ENCODE measurements at regions not wholly inside any gene's neighbourhood (a gene's known extent, or its start where the extent isn't known, plus 50 kb on each side); places are given as distances from the start of the nearest gene placed in this dataset.

DNA sequence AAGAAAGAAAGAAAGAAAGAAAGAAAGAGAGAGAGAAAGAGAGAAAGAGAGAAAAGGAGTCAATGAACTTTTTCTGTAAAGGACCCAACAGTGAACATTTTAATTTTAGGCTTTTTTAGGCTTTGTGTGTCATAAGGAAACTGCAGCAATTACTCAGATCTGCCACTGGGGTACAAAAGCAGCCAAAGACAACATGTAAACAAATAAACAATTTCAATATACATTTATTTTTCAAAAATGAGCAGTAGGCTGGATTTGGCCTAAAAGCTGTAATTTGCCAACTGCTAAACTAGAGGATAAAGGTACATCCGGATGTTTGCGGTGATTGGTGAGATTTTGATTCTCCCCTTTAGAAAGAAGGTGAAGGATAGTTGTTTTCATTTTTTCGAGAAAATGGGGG, 143.6 kb downstream of the CEMIP2 start:
- intact Hi-C loops (cut with micrococcal nuclease) = loop anchor here in 1 of 2 donors (5.0 kb wide), 2 partner anchors 38 to 78 kb away; no protein-coding TSS in a partner anchor
- H3K4me1 Mint-ChIP-seq = peaks cover 0 to 21% (median 0%) of the 10 kb centered on the region in 7 donors
- ChIA-PET POLR2A (no interaction called here), CTCF (no interaction called here)
- ATAC-seq (no peak), DNase-seq (no peak)
- Histone ChIP-seq H3K4me1 (ENCODE audit: control insufficient read depth in 2 of 2, insufficient read depth in 2 of 2, low read length in 2 of 2) (no peaks in the 10 kb centered on the region), H3K9me3 (ENCODE audit: control insufficient read depth in 2 of 3, low read length in 3 of 3) (no peaks in the 10 kb centered on the region), H3K4me3 (ENCODE audit: low read length) (no peak overlapping the region), H3K27me3 (ENCODE audit: control insufficient read depth in 2 of 2, insufficient read depth in 2 of 2, low read length in 2 of 2) (no peaks in the 10 kb centered on the region), H3K27ac (ENCODE audit: low read depth, low read length) (no peak overlapping the region), H3K36me3 (ENCODE audit: control insufficient read depth in 2 of 3, insufficient read depth in 3 of 3, low read length in 3 of 3) (no peaks in the 10 kb centered on the region)
- H3K27me3 Mint-ChIP-seq = peaks cover 0 to 50% (median 0%) of the 10 kb centered on the region in 5 donors
- H3K9me3 Mint-ChIP-seq = peaks cover 0 to 1% (median 0%) of the 10 kb centered on the region in 11 donors
- H3K36me3 Mint-ChIP-seq = no peaks in the 10 kb centered on the region
- H3K27ac Mint-ChIP-seq = no peak overlapping the region
- H3K4me3 Mint-ChIP-seq = no peak overlapping the region

GRCh38 chr9:71620746-71621145, 147.6 kb downstream of the CEMIP2 start:
- intact Hi-C loops (cut with micrococcal nuclease) = no loop called here
- Mint-ChIP-seq H3K4me1 (peaks cover 0 to 5% (median 0%) of the 10 kb centered on the region in 7 donors), H3K27me3 (peaks cover 0 to 40% (median 0%) of the 10 kb centered on the region in 5 donors), H3K9me3 (peaks cover 0 to 13% (median 0%) of the 10 kb centered on the region in 11 donors), H3K36me3 (peaks cover 0 to 2% (median 0%) of the 10 kb centered on the region in 5 donors), H3K4me3 (no peak overlapping the region), H3K27ac (no peak overlapping the region)
- no peak overlapping the region for H3K27ac ChIP-seq (ENCODE audit: low read depth, low read length)
- H3K4me3 ChIP-seq (ENCODE audit: low read length) = no peak overlapping the region
- no peaks in the 10 kb centered on the region for H3K36me3 ChIP-seq (ENCODE audit: control insufficient read depth in 2 of 3, insufficient read depth in 3 of 3, low read length in 3 of 3)
- ChIA-PET POLR2A (no interaction called here), CTCF (no interaction called here)
- ATAC-seq = no peak
- H3K4me1 ChIP-seq (ENCODE audit: control insufficient read depth in 2 of 2, insufficient read depth in 2 of 2, low read length in 2 of 2) = no peaks in the 10 kb centered on the region
- H3K27me3 ChIP-seq (ENCODE audit: control insufficient read depth in 2 of 2, insufficient read depth in 2 of 2, low read length in 2 of 2) = no peaks in the 10 kb centered on the region
- H3K9me3 ChIP-seq (ENCODE audit: control insufficient read depth in 2 of 3, low read length in 3 of 3) = no peaks in the 10 kb centered on the region
- DNase-seq = no peak

DNA sequence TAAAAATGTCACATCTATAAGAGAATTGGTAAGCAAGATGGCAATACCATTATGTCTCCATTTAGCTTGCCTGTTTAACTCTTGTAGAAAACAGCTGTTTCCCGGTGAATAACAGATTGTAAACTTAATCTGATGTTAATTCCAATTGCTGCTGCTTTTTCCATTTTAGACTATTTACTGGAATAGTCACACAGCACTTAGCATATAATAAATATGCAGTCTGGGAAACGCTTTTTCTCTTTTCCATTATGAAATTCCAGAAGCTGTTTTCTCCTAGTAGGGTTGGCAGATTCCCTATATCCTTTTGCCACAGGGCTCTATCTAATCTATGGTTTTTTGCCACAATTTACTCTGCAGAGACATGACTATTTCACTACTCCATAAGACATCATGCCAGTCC, 148.0 kb downstream of the CEMIP2 start:
- Histone ChIP-seq H3K4me1 (ENCODE audit: control insufficient read depth in 2 of 2, insufficient read depth in 2 of 2, low read length in 2 of 2) (no peaks in the 10 kb centered on the region), H3K4me3 (ENCODE audit: low read length) (no peak overlapping the region), H3K9me3 (ENCODE audit: control insufficient read depth in 2 of 3, low read length in 3 of 3) (no peaks in the 10 kb centered on the region), H3K36me3 (ENCODE audit: control insufficient read depth in 2 of 3, insufficient read depth in 3 of 3, low read length in 3 of 3) (no peaks in the 10 kb centered on the region), H3K27me3 (ENCODE audit: control insufficient read depth in 2 of 2, insufficient read depth in 2 of 2, low read length in 2 of 2) (no peaks in the 10 kb centered on the region), H3K27ac (ENCODE audit: low read depth, low read length) (no peak overlapping the region)
- peaks cover 0 to 2% (median 0%) of the 10 kb centered on the region in 5 donors for H3K36me3 Mint-ChIP-seq
- no peak overlapping the region for H3K4me3 Mint-ChIP-seq
- intact Hi-C loops (cut with micrococcal nuclease) = no loop called here
- ATAC-seq = no peak
- peaks cover 0 to 5% (median 0%) of the 10 kb centered on the region in 7 donors for H3K4me1 Mint-ChIP-seq
- ChIA-PET POLR2A (no interaction called here), CTCF (no interaction called here)
- peaks cover 0 to 13% (median 0%) of the 10 kb centered on the region in 11 donors for H3K9me3 Mint-ChIP-seq
- H3K27ac Mint-ChIP-seq = no peak overlapping the region
- H3K27me3 Mint-ChIP-seq = peaks cover 0 to 37% (median 0%) of the 10 kb centered on the region in 5 donors
- DNase-seq = no peak

DNA sequence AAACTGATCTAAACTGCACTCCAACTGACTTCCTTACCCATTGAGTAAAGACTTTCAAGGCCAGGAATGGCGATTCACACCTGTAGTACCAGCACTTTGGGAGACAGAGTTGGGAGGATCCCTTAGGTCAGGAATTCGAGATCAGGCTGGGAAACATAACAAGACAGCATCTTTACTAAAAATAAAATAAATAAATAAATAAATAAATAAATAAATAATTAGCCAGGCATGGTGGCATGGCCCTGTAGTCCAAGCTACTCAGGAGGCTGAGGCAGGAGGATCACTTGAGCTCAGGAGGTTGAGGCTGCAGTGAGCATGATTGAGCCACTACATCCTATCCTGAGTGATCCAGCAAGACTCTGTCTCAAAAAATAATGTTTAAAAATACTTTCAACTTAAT, 148.4 kb downstream of the CEMIP2 start:
- ATAC-seq = no peak
- H3K4me3 Mint-ChIP-seq = no peak overlapping the region
- intact Hi-C loops (cut with micrococcal nuclease) = no loop called here
- no peaks in the 10 kb centered on the region for H3K9me3 ChIP-seq (ENCODE audit: control insufficient read depth in 2 of 3, low read length in 3 of 3)
- no peak overlapping the region for H3K27ac Mint-ChIP-seq
- no peaks in the 10 kb centered on the region for H3K4me1 ChIP-seq (ENCODE audit: control insufficient read depth in 2 of 2, insufficient read depth in 2 of 2, low read length in 2 of 2)
- no peaks in the 10 kb centered on the region for H3K27me3 ChIP-seq (ENCODE audit: control insufficient read depth in 2 of 2, insufficient read depth in 2 of 2, low read length in 2 of 2)
- no peak overlapping the region for H3K4me3 ChIP-seq (ENCODE audit: low read length)
- no peak for DNase-seq
- ChIA-PET CTCF (no interaction called here), POLR2A (no interaction called here)
- peaks cover 0 to 13% (median 0%) of the 10 kb centered on the region in 11 donors for H3K9me3 Mint-ChIP-seq
- no peak overlapping the region for H3K27ac ChIP-seq (ENCODE audit: low read depth, low read length)
- H3K27me3 Mint-ChIP-seq = peaks cover 0 to 37% (median 0%) of the 10 kb centered on the region in 5 donors
- H3K36me3 ChIP-seq (ENCODE audit: control insufficient read depth in 2 of 3, insufficient read depth in 3 of 3, low read length in 3 of 3) = no peaks in the 10 kb centered on the region
- peaks cover 0 to 5% (median 0%) of the 10 kb centered on the region in 7 donors for H3K4me1 Mint-ChIP-seq
- peaks cover 0 to 2% (median 0%) of the 10 kb centered on the region in 5 donors for H3K36me3 Mint-ChIP-seq

- Mint-ChIP-seq H3K36me3 (peaks cover 0 to 2% (median 0%) of the 10 kb centered on the region in 5 donors), H3K27ac (no peak overlapping the region), H3K4me1 (no peaks in the 10 kb centered on the region), H3K4me3 (no peak overlapping the region), H3K9me3 (peaks cover 0 to 16% (median 3%) of the 10 kb centered on the region in 11 donors), H3K27me3 (peaks cover 0 to 19% (median 0%) of the 10 kb centered on the region in 5 donors)
- no peak overlapping the region for H3K27ac ChIP-seq (ENCODE audit: low read depth, low read length)
- H3K27me3 ChIP-seq (ENCODE audit: control insufficient read depth in 2 of 2, insufficient read depth in 2 of 2, low read length in 2 of 2) = no peaks in the 10 kb centered on the region
- H3K9me3 ChIP-seq (ENCODE audit: control insufficient read depth in 2 of 3, low read length in 3 of 3) = no peaks in the 10 kb centered on the region
- CTCF ChIA-PET = interaction anchor here (0.6 to 1.1 kb wide), 3 partner anchors 9 to 436 kb away, joined by 3 to 4 read pairs (median 3); no protein-coding TSS in a partner anchor
- H3K4me1 ChIP-seq (ENCODE audit: control insufficient read depth in 2 of 2, insufficient read depth in 2 of 2, low read length in 2 of 2) = no peaks in the 10 kb centered on the region
- no peak overlapping the region for H3K4me3 ChIP-seq (ENCODE audit: low read length)
- ATAC-seq = no peak
- POLR2A ChIA-PET = no interaction called here
- intact Hi-C loops (cut with micrococcal nuclease) = no loop called here
- DNase-seq = no peak
- H3K36me3 ChIP-seq (ENCODE audit: control insufficient read depth in 2 of 3, insufficient read depth in 3 of 3, low read length in 3 of 3) = no peaks in the 10 kb centered on the region
These were observed 153.8 kb downstream of the CEMIP2 start for GRCh38 chr9:71614409-71615010.

DNA sequence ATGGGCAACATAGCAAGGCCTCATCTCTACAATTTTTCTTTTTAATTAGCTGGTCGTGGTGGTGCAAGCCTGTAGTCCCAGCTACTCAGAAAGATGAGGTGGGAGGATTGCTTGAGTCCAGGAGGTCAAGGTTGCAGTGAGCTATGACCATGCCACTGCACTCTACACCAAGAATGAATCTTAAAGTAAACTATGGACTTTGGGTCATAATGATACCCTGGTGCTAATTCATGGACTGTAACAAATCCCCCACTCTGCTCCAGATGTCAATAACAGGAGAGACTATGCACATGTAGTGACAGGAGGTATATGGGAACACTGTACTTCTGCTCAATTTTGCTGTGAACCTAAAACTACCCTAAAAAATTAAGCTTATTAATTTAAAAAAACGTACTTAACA, 155.4 kb downstream of the CEMIP2 start:
- Histone ChIP-seq H3K4me3 (ENCODE audit: low read length) (no peak overlapping the region), H3K9me3 (ENCODE audit: control insufficient read depth in 2 of 3, low read length in 3 of 3) (no peaks in the 10 kb centered on the region), H3K27me3 (ENCODE audit: control insufficient read depth in 2 of 2, insufficient read depth in 2 of 2, low read length in 2 of 2) (no peaks in the 10 kb centered on the region), H3K36me3 (ENCODE audit: control insufficient read depth in 2 of 3, insufficient read depth in 3 of 3, low read length in 3 of 3) (no peaks in the 10 kb centered on the region), H3K27ac (ENCODE audit: low read depth, low read length) (no peak overlapping the region), H3K4me1 (ENCODE audit: control insufficient read depth in 2 of 2, insufficient read depth in 2 of 2, low read length in 2 of 2) (no peaks in the 10 kb centered on the region)
- Mint-ChIP-seq H3K27me3 (peaks cover 0 to 22% (median 0%) of the 10 kb centered on the region in 5 donors), H3K4me3 (no peak overlapping the region), H3K9me3 (peaks cover 0 to 14% (median 2%) of the 10 kb centered on the region in 11 donors), H3K27ac (no peak overlapping the region), H3K36me3 (peaks cover 0 to 2% (median 0%) of the 10 kb centered on the region in 5 donors), H3K4me1 (no peaks in the 10 kb centered on the region)
- ChIA-PET CTCF (interaction anchor here (0.7 kb wide), 1 partner anchor 412 kb away, joined by 3 read pairs; no protein-coding TSS in a partner anchor), POLR2A (interaction anchor here (0.6 to 0.7 kb wide), 2 partner anchors 73 to 183 kb away, joined by 3 read pairs; no protein-coding TSS in a partner anchor)
- DNase-seq (no peak), ATAC-seq (no peak)
- intact Hi-C loops (cut with micrococcal nuclease) = no loop called here

DNA sequence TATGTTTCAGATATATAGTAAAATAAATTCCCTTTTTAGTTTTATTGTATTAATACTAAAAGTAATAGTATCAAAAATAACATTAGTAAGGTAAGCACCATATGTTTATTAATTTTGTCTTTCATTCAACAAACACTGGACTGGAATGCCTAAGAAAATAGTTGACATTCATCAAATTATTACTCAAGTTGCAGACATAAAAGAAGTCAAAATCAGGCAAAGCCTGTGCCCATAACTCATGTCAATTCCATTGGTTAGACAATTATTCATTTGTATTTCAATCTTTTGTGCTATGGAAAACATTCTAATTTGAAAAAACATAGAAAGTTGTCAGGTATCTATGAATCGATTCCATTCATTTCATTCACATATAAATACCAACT, 158.9 kb downstream of the CEMIP2 start:
- ChIA-PET CTCF (no interaction called here), POLR2A (no interaction called here)
- H3K27me3 Mint-ChIP-seq = peaks cover 0 to 27% (median 0%) of the 10 kb centered on the region in 5 donors
- Histone ChIP-seq H3K4me1 (ENCODE audit: control insufficient read depth in 2 of 2, insufficient read depth in 2 of 2, low read length in 2 of 2) (no peaks in the 10 kb centered on the region), H3K4me3 (ENCODE audit: low read length) (no peak overlapping the region), H3K36me3 (ENCODE audit: control insufficient read depth in 2 of 3, insufficient read depth in 3 of 3, low read length in 3 of 3) (no peaks in the 10 kb centered on the region), H3K27ac (ENCODE audit: low read depth, low read length) (no peak overlapping the region), H3K27me3 (ENCODE audit: control insufficient read depth in 2 of 2, insufficient read depth in 2 of 2, low read length in 2 of 2) (peaks cover 0 to 2% of the 10 kb centered on the region in 2 donors), H3K9me3 (ENCODE audit: control insufficient read depth in 2 of 3, low read length in 3 of 3) (no peaks in the 10 kb centered on the region)
- no peaks in the 10 kb centered on the region for H3K36me3 Mint-ChIP-seq
- ATAC-seq (no peak), DNase-seq (no peak)
- intact Hi-C loops (cut with micrococcal nuclease) = loop anchor here (10.0 kb wide), 2 partner anchors 325 to 665 kb away; no protein-coding TSS in a partner anchor
- peaks cover 0 to 10% (median 0%) of the 10 kb centered on the region in 11 donors for H3K9me3 Mint-ChIP-seq
- H3K27ac Mint-ChIP-seq = no peak overlapping the region
- no peak overlapping the region for H3K4me3 Mint-ChIP-seq
- peaks cover 0 to 4% (median 0%) of the 10 kb centered on the region in 7 donors for H3K4me1 Mint-ChIP-seq
